ENCODE measurements at regions not wholly inside any gene's neighbourhood (a gene's known extent, or its start where the extent isn't known, plus 50 kb on each side); places are given as distances from the start of the nearest gene placed in this dataset.

- no peak for TF ChIP-seq TAF1 (IDR thresholded peaks at IDR 0.05; ENCODE audit: low read depth, low read length)
- TF ChIP-seq POLR2A (IDR thresholded peaks at IDR 0.05; ENCODE audit: low read depth, low read length): no peak
- no peak for TF ChIP-seq POU2F2 (IDR thresholded peaks at IDR 0.05; ENCODE audit: low read depth, low read length)
- no peak for TF ChIP-seq POLR2AphosphoS5 (IDR thresholded peaks at IDR 0.05; ENCODE audit: low read depth, low read length)
Measured at GRCh38 chrX:131816551-131817136, 206.5 kb upstream of the STK26 start.
